Right renal pelvis (tissue), 4 donors: ENCODE measurements at regions not wholly inside any gene's neighbourhood (a gene's known extent, or its start where the extent isn't known, plus 50 kb on each side); places are given as distances from the start of the nearest gene placed in this dataset.
A peak's percentile ranks its signal among the peaks of the same experiment; 100 is the strongest.
"Not testable (repeated sequence)": the region's sequence is repeated elsewhere in the genome, so short reads cannot be mapped to it uniquely, and the experiment has no call there.

ENCODE experiments used
- DNase-seq, 4 donors: peaks; one replicate each; pipeline ENCODE4 v3.0.0-alpha.2; 2013; ENCODE audit warnings: low read depth in 4 of 4, low spot score in 3 of 4, missing footprints in 1 of 4

DNA sequence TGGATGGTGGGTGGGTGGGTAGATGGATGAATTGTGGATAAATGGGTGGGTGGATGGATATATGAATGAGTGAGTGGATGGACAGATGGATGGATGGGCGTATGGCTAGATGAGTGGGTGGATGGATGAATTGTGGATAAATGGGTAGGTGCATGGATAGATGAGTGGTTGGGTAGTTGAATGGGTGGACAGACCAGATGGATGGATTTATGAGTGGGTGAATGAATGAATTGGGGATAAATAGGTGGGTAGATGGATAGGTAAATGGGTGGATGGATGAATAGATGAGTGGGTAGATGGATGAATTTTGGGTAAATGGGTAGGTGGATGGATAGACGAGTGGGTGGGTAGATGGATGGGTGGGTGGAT lies 108.7 kb downstream of the NPIPB11 start:
- DNase-seq: not testable (repeated sequence)

DNA sequence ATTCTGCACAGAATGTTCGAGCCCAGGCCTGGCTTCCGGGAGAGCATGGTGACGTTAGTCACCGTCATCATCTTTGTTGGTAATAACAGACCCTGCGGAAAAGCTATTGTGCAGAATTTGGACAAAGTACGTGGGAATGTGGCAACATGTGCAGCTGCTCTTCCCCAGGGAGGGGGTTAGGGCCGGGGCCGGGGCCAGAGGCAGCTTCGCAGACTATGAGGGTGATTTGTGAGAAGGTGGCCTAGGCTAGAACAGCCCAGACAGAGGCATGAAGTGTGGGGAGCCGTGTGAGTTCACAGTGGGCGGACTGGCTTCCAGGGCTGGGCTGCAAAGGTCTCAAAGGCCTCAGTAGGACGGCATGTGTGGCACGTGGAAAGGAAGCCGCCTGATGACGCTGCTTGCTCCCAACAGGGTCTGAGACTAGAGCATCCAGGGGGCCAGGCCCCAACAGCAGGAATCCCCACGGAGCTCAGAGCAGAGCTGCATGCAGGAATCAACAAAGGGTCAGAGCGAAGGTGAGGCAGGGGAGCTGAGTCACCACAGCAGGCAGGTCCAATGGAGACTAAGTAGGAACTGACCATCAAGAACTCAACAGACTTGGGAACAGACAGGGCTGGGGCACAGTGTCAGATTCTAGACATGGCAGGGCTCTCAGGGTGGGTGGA lies 109.2 kb downstream of the NPIPB11 start:
- not testable (repeated sequence) for DNase-seq

DNA sequence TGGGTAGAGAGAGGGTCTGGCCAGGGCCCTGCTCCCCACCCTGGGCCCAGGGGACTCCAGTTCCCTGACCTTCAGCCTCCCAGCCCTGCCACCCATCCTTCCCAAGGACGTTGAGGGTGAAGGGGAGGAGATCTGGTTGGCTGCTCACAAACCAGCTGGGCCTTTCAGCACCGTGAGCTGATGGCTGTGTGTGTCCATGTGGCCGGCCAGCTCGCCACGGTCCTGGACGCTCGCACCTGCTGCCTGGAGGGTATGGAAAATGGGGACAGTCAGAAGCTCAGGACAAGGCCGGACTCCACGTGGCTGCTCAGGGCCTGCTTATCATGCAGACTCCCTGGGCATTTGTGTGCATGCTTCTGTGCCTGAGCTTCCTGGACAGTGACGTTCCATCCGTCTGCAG lies 110.3 kb downstream of the NPIPB11 start:
- not testable (repeated sequence) for DNase-seq

DNA sequence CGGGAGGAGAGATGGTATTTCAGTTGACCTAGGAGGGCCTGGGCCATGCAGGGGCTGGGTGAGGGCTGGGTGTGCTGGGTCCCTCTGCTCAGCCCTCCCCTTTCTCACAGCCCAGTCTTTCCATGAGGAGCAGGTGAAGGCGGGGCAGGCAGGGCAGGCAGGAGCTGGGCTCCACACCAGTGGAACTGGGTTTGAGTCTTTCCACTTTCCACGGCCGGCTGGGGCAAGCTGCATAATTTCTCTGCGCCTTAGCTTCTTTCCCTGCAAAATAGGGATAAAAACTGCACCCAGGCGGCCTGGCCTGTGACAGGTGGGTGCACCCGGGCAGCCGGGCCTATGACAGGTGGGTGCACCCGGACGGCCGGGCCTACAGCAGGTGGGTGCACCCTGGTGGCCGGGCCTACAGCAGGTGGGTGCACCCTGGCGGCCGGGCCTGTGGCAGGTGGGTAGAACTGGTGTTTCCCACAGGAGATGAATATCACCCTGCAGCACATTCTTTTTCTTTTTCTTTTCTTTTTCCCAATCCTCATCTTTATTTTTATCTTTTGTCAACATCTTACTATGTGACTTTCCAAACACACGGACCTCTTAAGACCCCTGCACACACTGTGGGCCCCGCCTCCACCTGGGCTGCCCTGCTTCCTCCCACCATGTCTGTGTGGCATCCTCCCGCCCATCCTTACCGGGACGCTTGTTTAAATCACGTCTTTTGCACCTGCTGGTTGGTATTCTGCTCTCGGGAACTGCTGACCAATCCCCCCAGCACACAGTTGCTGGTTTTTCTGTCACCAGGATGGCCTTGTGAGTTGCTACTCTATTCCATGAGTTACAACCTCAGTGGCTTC lies 111.3 kb downstream of the NPIPB11 start:
- not testable (repeated sequence) for DNase-seq

DNA sequence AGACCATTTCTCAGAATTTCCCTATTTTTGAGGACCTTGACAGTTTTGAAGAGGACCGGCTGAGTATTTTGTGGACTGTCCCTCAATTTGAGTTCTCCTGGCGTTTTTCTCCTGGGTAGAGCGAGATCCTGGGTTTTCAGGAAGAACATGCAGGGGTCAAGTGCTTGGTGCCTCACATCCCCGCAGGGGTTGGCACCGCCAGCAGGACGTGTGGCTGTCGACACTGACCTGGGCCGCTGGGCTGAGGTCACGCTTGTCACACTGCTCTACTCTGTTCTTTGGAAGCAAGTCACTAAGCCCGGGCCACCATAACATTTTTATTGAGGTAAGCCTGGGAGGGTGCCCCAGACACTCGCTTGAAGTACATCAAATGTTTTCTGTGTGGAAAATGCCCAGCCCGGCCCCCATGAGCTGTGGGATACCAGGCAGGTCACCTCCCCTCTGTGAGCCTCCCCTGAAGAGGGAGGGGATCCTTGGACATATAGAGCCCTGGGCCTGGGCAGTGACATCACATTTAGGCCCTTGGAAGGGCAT lies 112.0 kb downstream of the NPIPB11 start:
- not testable (repeated sequence) for DNase-seq

DNA sequence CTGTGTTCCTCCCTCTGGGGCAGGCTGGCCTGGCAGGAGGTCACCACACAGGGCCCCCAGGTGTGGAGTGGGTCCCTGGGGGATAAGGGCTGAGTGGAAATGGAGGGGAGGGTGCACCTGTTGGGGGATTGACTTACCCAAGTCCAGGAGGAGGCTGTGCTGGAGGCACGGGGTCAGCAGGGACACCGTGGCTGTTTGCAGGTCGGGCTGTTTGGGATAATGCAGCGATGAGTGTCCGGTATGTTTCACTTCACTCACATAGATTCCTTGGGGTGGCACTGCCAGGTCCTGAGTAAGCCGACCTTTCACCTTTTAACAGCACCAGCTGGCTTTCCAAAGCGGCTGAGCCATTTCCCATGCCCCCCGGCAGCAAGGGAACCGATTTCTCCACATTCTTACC lies 113.0 kb downstream of the NPIPB11 start:
- DNase-seq: not testable (repeated sequence)

DNA sequence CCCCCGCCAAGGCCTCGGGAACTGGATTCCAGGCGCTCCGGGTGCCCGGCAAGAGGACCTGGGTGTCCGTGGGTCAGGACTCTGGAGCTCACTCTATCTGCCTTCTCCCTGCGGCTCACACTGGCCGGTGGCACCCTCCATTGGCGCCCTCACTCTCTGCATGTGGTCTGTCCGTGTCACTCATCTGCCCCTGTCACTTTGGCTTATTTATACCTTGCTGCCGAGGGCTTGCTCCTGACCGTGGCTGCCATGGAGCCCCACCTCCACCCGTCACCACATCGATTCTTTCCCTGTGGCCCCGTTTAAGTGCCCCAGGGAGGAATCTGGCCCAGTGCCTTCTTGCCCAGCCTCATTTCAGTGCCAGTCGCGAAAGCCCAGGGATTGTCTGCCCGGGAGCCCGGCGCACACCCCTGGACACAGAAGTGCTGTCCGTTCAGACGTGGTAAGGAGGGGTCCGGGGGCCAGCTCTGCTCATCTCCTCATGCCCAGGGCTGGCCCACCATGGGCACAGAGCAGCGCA lies 113.5 kb downstream of the NPIPB11 start:
- not testable (repeated sequence) for DNase-seq

DNA sequence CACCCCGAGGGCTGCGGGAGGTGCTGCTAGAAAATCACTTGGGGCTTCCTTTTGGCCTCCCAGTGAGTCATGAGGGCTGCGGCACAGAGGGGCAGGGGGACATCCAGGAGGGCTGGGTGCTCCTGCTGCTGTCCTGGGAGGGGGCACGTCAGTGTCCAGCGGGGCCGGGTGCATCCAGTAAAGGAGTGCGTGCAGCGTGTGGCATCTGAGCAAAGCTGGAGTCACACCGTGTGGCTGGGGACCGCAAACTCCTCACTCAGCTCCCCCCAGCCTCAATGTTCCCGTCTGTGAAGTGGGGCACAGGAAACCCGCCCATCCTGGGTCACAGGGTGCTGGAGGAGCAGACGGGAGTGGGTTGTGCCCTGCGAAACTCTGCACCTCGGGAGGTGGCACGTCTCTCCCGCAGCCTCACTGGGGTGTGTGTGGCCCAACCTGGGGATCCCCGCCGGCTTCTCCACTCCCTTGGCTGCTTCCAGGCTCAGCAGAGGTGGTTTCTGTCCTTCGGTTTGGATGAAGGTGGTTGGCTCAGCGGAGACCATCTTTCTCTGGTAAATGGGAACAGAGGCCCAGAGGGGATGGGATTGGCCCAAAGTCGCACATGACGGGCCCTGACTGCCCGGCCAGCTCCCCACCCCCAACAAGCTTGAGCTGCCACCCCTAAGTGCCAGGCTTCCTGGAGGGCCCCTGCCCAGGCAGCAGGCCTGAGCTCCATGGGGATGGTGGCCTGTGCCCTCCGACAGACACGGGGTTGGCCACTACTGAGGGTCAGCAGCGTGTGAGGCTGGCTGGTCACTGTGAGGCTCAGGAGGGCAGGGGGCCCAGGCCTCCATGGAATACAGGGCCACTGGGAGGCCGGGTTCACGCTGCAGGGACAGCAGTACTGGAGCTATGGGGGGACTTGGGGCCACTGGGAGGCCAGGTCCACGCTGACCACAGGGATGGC lies 114.9 kb downstream of the NPIPB11 start:
- DNase-seq: not testable (repeated sequence)

DNA sequence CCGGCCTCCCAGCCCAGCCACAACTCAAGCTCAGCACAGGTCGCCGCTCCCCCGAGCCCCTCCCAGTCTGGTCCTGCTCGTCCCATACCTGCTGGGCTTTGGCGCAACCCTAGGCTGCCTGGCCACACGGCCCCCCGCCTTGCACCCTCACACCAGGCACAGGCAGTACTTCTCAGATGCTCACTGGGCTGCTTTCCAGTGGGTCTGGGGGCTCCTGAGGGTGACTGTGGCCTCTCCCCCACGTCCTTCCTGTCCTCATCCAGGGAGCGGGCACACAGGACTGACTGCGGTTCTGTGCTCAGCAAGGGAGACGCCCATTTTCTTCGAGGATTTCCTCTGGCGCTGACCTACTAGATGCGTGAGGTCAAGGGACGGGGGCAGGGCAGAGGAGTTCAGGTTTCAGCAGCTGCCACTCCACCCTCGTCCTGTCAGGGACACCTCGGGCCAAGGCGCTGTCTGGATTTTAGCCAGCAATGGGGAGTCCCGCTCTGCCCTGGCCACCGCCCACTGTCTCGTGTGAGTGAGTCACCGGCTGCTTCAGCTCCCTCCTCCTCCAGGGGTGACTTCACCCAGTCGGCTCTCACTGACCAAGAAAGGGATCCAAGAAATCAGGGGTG lies 115.8 kb downstream of the NPIPB11 start:
- peak in 1 of 4 donors; percentile 45 for DNase-seq

DNA sequence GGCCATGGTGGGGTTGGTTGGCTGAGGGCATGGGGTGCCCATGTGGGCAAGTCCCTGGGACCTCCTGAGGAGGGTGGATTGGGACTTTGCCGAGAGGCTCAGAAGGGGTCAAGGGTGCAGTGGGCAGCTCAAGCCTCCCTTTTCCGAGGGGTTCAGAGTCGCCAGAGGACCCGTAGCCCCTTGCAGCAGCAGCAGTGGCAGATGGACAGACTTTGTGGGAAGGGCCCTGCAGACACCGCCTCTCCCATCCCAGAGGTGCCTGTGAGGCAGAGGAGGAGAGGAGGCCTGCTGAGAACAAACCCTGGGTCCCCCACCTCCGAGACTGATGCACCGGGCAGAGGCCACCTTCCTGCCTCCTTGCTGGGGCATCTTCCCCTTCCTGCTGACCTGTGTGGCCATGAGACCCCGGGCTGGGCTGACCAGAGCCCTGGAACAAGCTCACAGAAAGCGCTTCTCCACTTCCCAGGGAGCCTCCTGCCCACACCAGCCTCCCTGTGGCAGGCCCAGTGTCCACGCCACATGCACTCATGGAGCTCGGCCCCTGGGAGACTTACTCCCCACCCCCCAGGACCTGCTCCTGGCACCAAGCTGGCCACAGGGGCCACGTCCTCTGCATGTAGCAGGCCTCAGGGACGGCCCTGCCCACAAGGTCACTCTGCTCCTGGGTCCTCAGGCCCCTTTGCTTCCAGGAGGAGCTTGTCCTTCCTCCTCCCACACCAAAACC lies 116.8 kb downstream of the NPIPB11 start:
- DNase-seq: not testable (repeated sequence)

DNA sequence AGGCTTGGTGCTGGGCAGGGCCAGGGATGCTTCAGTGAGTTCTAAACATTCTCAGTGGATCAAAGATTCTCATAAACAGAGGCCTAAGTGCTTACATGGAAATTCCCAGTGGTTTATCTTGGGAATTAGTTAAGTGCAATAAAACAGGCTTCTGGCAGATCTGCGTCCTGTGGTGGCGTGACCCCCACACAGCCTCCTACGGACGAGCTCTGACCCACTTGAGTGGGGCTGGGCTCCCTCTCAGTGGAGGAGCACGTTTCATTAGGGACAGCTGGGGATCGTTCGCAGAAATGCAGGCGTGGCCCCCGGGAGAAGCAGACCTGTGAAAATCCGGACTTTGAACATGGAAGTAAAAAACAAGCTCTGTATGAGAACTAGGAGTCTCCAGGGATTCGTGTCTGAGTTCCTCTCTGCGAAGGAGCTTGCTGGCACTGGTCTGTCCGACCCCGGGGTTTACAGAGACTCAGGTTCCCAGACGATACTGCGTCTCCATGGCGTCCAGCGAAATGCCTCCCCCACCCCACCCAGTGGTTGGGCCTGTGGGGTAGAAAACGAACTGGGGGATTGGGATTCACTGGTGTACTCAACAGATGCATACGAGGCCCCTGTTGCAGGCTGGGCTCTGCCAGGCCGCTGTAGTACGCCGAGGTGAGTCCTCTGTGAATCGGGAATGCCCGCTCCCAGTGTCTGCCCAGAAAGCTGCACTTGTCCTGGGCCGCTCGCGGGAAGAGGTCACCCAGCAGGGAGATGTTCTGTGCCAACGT lies 117.6 kb downstream of the NPIPB11 start:
- DNase-seq: not testable (repeated sequence)

DNA sequence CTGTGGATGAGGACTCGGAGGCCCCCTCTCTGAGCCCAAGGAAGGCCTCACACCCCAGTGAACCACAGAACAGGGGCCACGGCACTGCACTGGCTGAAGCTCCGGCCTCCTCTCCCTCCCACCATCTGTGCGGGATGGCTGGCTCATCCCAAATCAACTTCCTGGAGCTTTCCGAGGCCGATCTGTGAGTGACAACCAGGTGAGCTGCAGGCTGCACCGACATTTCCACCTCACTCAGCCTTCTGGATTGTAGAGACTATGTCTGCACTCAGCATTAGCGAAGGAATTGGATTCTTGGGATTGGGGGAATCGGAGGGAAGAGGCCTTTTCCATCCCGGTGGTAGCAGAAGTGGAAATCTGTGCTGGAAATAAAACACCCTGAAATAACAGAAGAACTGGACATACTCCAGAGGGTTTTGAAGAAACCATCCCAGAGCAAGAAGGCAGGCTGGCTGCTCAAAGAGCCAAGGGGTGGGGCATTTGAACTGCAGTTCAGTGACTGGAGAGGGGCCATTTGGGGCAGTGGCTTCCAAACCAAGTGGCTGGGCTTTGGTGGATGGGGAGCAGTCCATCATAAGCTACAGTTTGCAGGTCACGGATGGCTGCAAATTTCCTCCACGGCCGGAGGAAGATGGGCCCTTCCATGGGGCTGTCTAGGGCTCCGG lies 118.5 kb downstream of the NPIPB11 start:
- not testable (repeated sequence) for DNase-seq

DNA sequence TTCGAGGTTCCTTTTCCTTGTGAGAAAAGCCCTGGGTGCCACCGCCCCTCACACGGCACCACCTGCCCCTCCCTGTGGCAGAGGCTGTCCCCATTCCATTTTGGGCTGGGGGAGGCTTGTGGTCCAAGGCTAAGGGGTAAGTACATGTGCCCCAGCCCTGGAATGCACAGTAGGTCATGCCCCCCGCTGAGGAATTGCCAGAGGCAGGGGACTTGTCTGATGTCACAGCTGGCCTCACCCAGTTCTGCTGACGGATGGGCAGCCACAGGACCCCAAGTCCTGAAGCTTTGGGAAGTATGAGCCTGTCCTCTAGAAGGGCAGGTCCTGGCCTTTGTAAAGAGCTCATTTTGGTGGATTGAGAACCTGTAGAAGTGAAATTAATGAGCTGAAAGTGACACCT lies 119.3 kb downstream of the NPIPB11 start:
- DNase-seq: not testable (repeated sequence)

DNA sequence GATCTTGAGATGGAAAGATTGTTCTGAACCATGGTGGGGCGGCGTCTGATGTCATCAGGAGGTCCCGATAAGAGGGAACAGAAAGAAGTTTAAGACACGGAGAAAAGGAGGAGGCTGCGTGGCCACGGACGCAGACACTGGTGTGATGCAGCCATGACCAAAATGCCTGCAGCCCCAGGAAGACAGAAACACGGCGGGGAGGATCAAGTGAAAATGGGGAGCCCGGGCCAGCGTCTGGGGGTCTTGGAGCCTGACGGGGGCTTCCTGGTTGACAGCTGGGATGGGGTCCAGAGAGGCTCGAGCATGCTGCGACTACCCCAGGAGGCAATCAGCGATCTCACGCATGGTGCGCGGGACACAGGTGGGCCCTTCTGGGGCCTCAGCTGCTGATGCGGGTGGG lies 119.7 kb downstream of the NPIPB11 start:
- not testable (repeated sequence) for DNase-seq

DNA sequence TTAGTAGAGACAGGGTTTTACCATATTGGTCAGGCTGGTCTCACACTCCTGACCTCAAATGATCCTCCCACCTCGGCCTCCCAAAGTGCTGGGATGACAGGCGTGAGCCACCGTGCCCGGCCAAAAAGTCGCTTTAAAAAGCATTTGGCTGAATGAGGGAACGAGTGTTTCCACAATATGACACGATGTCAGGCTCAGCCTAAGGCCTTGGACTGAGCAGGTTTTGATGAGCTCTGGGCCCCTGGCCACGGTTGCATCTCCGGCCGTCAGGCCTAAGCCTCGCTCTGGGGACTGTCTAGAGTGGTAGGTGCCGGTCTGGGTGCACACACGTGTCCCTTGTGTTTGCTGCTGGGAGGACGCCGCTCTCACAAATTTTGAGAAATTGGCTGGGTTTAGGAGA lies 120.3 kb downstream of the NPIPB11 start:
- DNase-seq: not testable (repeated sequence)

DNA sequence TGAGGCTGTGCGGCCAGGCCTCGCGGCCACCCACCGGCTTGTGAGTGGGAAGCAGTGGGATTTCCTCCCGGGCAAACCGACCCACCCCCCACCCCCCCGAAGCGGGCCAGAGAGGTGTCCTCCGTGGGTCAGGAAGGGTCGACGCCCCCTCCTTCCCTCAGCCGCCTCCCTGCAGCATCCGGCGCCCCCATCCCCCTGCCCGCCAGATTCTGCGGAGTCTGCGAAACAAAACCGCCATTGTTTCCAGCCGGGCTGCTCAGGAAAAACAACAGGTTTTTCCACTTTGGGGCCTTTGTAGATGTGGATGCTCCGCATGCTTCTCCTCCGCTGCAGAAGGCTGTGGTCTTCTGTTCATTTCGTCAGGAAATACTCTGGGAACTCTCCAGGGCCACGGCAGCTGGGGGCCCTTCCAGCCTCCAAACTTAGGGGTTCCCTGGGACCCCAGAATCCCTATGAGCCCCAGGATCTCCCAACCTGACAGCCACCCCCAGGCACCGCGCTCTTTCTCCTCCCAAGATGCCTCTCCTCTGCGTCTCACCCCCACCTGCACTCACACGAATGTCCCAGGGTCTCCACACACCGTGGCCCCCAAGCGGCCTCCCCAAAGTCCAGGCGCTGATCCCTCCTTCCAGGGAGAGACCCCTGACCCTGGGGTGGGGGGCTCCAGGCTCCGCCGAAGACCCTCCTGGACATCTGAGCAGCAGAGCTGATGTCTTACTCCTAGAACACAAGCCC lies 121.2 kb downstream of the NPIPB11 start:
- not testable (repeated sequence) for DNase-seq

DNA sequence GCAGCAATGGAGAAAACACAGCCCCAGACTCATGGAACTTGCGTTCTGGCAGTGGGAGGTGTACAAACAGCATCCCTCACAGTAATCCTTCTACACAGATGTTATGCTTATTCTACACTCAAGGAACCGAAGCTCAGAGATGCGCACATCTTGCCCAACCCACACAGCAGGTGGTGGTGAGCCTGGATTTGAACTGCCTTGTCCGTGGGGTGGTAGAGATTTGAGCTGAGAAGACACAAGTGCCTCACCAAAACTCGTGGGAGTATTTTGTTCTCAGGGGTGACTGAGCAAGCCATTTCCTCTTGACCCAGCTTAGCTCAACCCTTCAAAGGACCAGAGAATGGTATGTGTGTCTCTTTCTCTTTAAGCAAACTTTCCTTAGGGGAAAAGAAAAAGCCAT lies 121.8 kb downstream of the NPIPB11 start:
- DNase-seq: not testable (repeated sequence)
